ENCODE measurements at regions not wholly inside any gene's neighbourhood (a gene's known extent, or its start where the extent isn't known, plus 50 kb on each side); places are given as distances from the start of the nearest gene placed in this dataset.

- TF ChIP-seq ZNF274 (IDR thresholded peaks at IDR 0.05; ENCODE audit: low read depth, low read length) (no peak), YY1 (IDR thresholded peaks at IDR 0.05; ENCODE audit: insufficient read depth, insufficient read length) (no peak), SUZ12 (IDR thresholded peaks at IDR 0.05; ENCODE audit: extremely low read depth, insufficient read depth, insufficient read length) (no peak)
- H3K4me1 ChIP-seq (ENCODE audit: insufficient read depth, insufficient read length): no peaks in the 10 kb centered on the region
- H3K9me3 ChIP-seq (ENCODE audit: insufficient read depth, low read length): no peaks in the 10 kb centered on the region
- no peak overlapping the region for H3K4me3 ChIP-seq (ENCODE audit: insufficient read length, low read depth)
- no peaks in the 10 kb centered on the region for H3K36me3 ChIP-seq (ENCODE audit: insufficient read depth, insufficient read length, low read length)
- H3K9ac ChIP-seq (ENCODE audit: insufficient read length, low read depth): no peak overlapping the region
- H3K27me3 ChIP-seq (ENCODE audit: insufficient read depth, insufficient read length): no peaks in the 10 kb centered on the region
- DNase-seq (ENCODE audit: low read depth, low spot score): no peak
Measured at GRCh38 chr2:8235419-8235818, 446.4 kb upstream of the ID2 start.

- Histone ChIP-seq H3K9me3 (ENCODE audit: insufficient read depth, low read length) (no peaks in the 10 kb centered on the region), H3K9ac (ENCODE audit: insufficient read length, low read depth) (no peak overlapping the region), H3K36me3 (ENCODE audit: insufficient read depth, insufficient read length, low read length) (no peaks in the 10 kb centered on the region), H3K4me3 (ENCODE audit: insufficient read length, low read depth) (no peak overlapping the region), H3K27me3 (ENCODE audit: insufficient read depth, insufficient read length) (no peaks in the 10 kb centered on the region), H3K4me1 (ENCODE audit: insufficient read depth, insufficient read length) (no peaks in the 10 kb centered on the region)
- TF ChIP-seq SUZ12 (IDR thresholded peaks at IDR 0.05; ENCODE audit: extremely low read depth, insufficient read depth, insufficient read length) (no peak), ZNF274 (IDR thresholded peaks at IDR 0.05; ENCODE audit: low read depth, low read length) (no peak), YY1 (IDR thresholded peaks at IDR 0.05; ENCODE audit: insufficient read depth, insufficient read length) (no peak)
- no peak for DNase-seq (ENCODE audit: low read depth, low spot score)
Measured at GRCh38 chr2:8236391-8236790, 445.5 kb upstream of the ID2 start.

GRCh38 chr2:8238521-8239230 is 443.2 kb upstream of the ID2 start:
- H3K36me3 ChIP-seq (ENCODE audit: insufficient read depth, insufficient read length, low read length): no peaks in the 10 kb centered on the region
- no peaks in the 10 kb centered on the region for H3K27me3 ChIP-seq (ENCODE audit: insufficient read depth, insufficient read length)
- no peak overlapping the region for H3K9ac ChIP-seq (ENCODE audit: insufficient read length, low read depth)
- TF ChIP-seq ZNF274 (IDR thresholded peaks at IDR 0.05; ENCODE audit: low read depth, low read length): no peak
- TF ChIP-seq YY1 (IDR thresholded peaks at IDR 0.05; ENCODE audit: insufficient read depth, insufficient read length): no peak
- TF ChIP-seq SUZ12 (IDR thresholded peaks at IDR 0.05; ENCODE audit: extremely low read depth, insufficient read depth, insufficient read length): no peak
- H3K4me3 ChIP-seq (ENCODE audit: insufficient read length, low read depth): no peak overlapping the region
- no peak for DNase-seq (ENCODE audit: low read depth, low spot score)
- H3K9me3 ChIP-seq (ENCODE audit: insufficient read depth, low read length): peaks cover 9% of the 10 kb centered on the region; the same call in 1 of the 2 replicates
- H3K4me1 ChIP-seq (ENCODE audit: insufficient read depth, insufficient read length): no peaks in the 10 kb centered on the region

- Histone ChIP-seq H3K9me3 (ENCODE audit: insufficient read depth, low read length) (peaks cover 18% of the 10 kb centered on the region; the same call in 1 of the 2 replicates), H3K27me3 (ENCODE audit: insufficient read depth, insufficient read length) (no peaks in the 10 kb centered on the region), H3K9ac (ENCODE audit: insufficient read length, low read depth) (no peak overlapping the region), H3K4me3 (ENCODE audit: insufficient read length, low read depth) (no peak overlapping the region), H3K4me1 (ENCODE audit: insufficient read depth, insufficient read length) (no peaks in the 10 kb centered on the region), H3K36me3 (ENCODE audit: insufficient read depth, insufficient read length, low read length) (no peaks in the 10 kb centered on the region)
- DNase-seq (ENCODE audit: low read depth, low spot score): peak; percentile 87
- TF ChIP-seq YY1 (IDR thresholded peaks at IDR 0.05; ENCODE audit: insufficient read depth, insufficient read length) (no peak), ZNF274 (IDR thresholded peaks at IDR 0.05; ENCODE audit: low read depth, low read length) (no peak), SUZ12 (IDR thresholded peaks at IDR 0.05; ENCODE audit: extremely low read depth, insufficient read depth, insufficient read length) (no peak)
Measured at GRCh38 chr2:8239531-8240088, 442.2 kb upstream of the ID2 start.

GRCh38 chr2:8241317-8241716 is 440.5 kb upstream of the ID2 start:
- Histone ChIP-seq H3K9me3 (ENCODE audit: insufficient read depth, low read length) (peaks cover 29% of the 10 kb centered on the region), H3K4me1 (ENCODE audit: insufficient read depth, insufficient read length) (no peaks in the 10 kb centered on the region), H3K9ac (ENCODE audit: insufficient read length, low read depth) (no peak overlapping the region), H3K4me3 (ENCODE audit: insufficient read length, low read depth) (no peak overlapping the region), H3K36me3 (ENCODE audit: insufficient read depth, insufficient read length, low read length) (no peaks in the 10 kb centered on the region), H3K27me3 (ENCODE audit: insufficient read depth, insufficient read length) (no peaks in the 10 kb centered on the region)
- DNase-seq (ENCODE audit: low read depth, low spot score): no peak
- TF ChIP-seq SUZ12 (IDR thresholded peaks at IDR 0.05; ENCODE audit: extremely low read depth, insufficient read depth, insufficient read length): no peak
- no peak for TF ChIP-seq YY1 (IDR thresholded peaks at IDR 0.05; ENCODE audit: insufficient read depth, insufficient read length)
- TF ChIP-seq ZNF274 (IDR thresholded peaks at IDR 0.05; ENCODE audit: low read depth, low read length): no peak

- TF ChIP-seq YY1 (IDR thresholded peaks at IDR 0.05; ENCODE audit: insufficient read depth, insufficient read length) (no peak), ZNF274 (IDR thresholded peaks at IDR 0.05; ENCODE audit: low read depth, low read length) (no peak), SUZ12 (IDR thresholded peaks at IDR 0.05; ENCODE audit: extremely low read depth, insufficient read depth, insufficient read length) (no peak)
- Histone ChIP-seq H3K4me3 (ENCODE audit: insufficient read length, low read depth) (no peak overlapping the region), H3K36me3 (ENCODE audit: insufficient read depth, insufficient read length, low read length) (no peaks in the 10 kb centered on the region), H3K4me1 (ENCODE audit: insufficient read depth, insufficient read length) (no peaks in the 10 kb centered on the region), H3K9me3 (ENCODE audit: insufficient read depth, low read length) (peaks cover 37% of the 10 kb centered on the region), H3K27me3 (ENCODE audit: insufficient read depth, insufficient read length) (no peaks in the 10 kb centered on the region), H3K9ac (ENCODE audit: insufficient read length, low read depth) (no peak overlapping the region)
- DNase-seq (ENCODE audit: low read depth, low spot score): no peak
Measured at GRCh38 chr2:8242739-8243138, 439.1 kb upstream of the ID2 start.

- H3K36me3 ChIP-seq (ENCODE audit: insufficient read depth, insufficient read length, low read length): no peaks in the 10 kb centered on the region
- no peak overlapping the region for H3K9ac ChIP-seq (ENCODE audit: insufficient read length, low read depth)
- H3K27me3 ChIP-seq (ENCODE audit: insufficient read depth, insufficient read length): no peaks in the 10 kb centered on the region
- no peak overlapping the region for H3K4me3 ChIP-seq (ENCODE audit: insufficient read length, low read depth)
- DNase-seq (ENCODE audit: low read depth, low spot score): no peak
- no peaks in the 10 kb centered on the region for H3K4me1 ChIP-seq (ENCODE audit: insufficient read depth, insufficient read length)
- peaks cover 37% of the 10 kb centered on the region for H3K9me3 ChIP-seq (ENCODE audit: insufficient read depth, low read length)
- TF ChIP-seq SUZ12 (IDR thresholded peaks at IDR 0.05; ENCODE audit: extremely low read depth, insufficient read depth, insufficient read length): no peak
- no peak for TF ChIP-seq YY1 (IDR thresholded peaks at IDR 0.05; ENCODE audit: insufficient read depth, insufficient read length)
- TF ChIP-seq ZNF274 (IDR thresholded peaks at IDR 0.05; ENCODE audit: low read depth, low read length): no peak
Measured at GRCh38 chr2:8243748-8244400, 438.0 kb upstream of the ID2 start.

Data from NT2/D1 (cell line).